Testis (tissue), 2 donors: ENCODE measurements at regions not wholly inside any gene's neighbourhood (a gene's known extent, or its start where the extent isn't known, plus 50 kb on each side); places are given as distances from the start of the nearest gene placed in this dataset.

Experiments used
- DNase-seq: peaks from one replicate; pipeline ENCODE4 v3.0.0-alpha.2; 2019
- H3K27ac ChIP-seq, 2 donors: fragments of 200-600 bp; sonication (generic); one replicate each; pipeline ENCODE4 v1.5.1; 2019
- H3K27me3 ChIP-seq: fragments of 200-600 bp; sonication (generic); one replicate; pipeline ENCODE4 v1.5.1; 2019
- H3K36me3 ChIP-seq: fragments of 200-600 bp; sonication (generic); one replicate; pipeline ENCODE4 v1.5.1; 2017; ENCODE audit warnings: low read depth; ENCODE audit errors: missing control alignments
- H3K4me1 ChIP-seq: fragments of 200-600 bp; sonication (generic); one replicate; pipeline ENCODE4 v1.5.1; 2019
- H3K4me3 ChIP-seq, 2 donors: fragments of 200-600 bp; sonication (generic); one replicate each; pipeline ENCODE4 v1.5.1; 2017 to 2019
- H3K9me3 ChIP-seq: fragments of 200-600 bp; sonication (generic); one replicate; pipeline ENCODE4 v1.5.1; 2017
- CTCF ChIP-seq, 3 experiments: fragments of 450-650 bp in 2 of 3; fragments of 200-600 bp in 1 of 3; sonication (generic) in 1 of 3; IDR thresholded peaks; one replicate each; pipeline ENCODE4 v1.5.1; 2016 to 2019; ENCODE audit warnings: antibody characterized with exemption in 3 of 3, mild to moderate bottlenecking in 2 of 3, moderate library complexity in 1 of 3
- POLR2A ChIP-seq: fragments of 450-650 bp; IDR thresholded peaks from one replicate; pipeline ENCODE4 v1.6.1; 2017; ENCODE audit warnings: antibody characterized with exemption, mild to moderate bottlenecking, moderate library complexity
- WGBS, 2 donors: methylation state at CpG; one replicate each; pipeline ENCODE4 v1.1.5; 2018; 5-methylcytosine and 5-hydroxymethylcytosine counted together
- intact Hi-C: fragments of 100-400 bp; cut with DNase I; formaldehyde crosslinking; loops from one replicate; pipeline ENCODE4 v1.15.1; 2023; ENCODE audit warnings: low total_unique reads

- H3K36me3 ChIP-seq: no peaks in the 10 kb centered on the region
- no peak for DNase-seq
- no peak overlapping the region for H3K4me3 ChIP-seq
- TF ChIP-seq CTCF (IDR thresholded peaks at IDR 0.05) (no peak), POLR2A (no peak)
- no peaks in the 10 kb centered on the region for H3K9me3 ChIP-seq
- H3K4me1 ChIP-seq: peaks cover 5% of the 10 kb centered on the region
- H3K27me3 ChIP-seq: no peaks in the 10 kb centered on the region
- 88 to 92% methylated on average over 16 of the region's 16 CpGs for WGBS, 2 donors
- intact Hi-C loops: no loop called here
- no peak overlapping the region for H3K27ac ChIP-seq
Observed at GRCh38 chr12:130109062-130109945, 53.0 kb upstream of the FZD10 start.

- Histone ChIP-seq H3K4me3 (no peak overlapping the region), H3K9me3 (no peaks in the 10 kb centered on the region), H3K4me1 (no peaks in the 10 kb centered on the region), H3K27me3 (no peaks in the 10 kb centered on the region), H3K27ac (no peak overlapping the region), H3K36me3 (no peaks in the 10 kb centered on the region)
- TF ChIP-seq POLR2A (no peak), CTCF (IDR thresholded peaks at IDR 0.05) (no peak)
- no peak for DNase-seq
- 60% methylated on average over 8 of the region's 8 CpGs for WGBS, 2 donors
- intact Hi-C loops: no loop called here
Observed at GRCh38 chr12:130110914-130111313, 51.4 kb upstream of the FZD10 start.

- WGBS, 2 donors: 87 to 94% methylated on average over 6 of the region's 6 CpGs
- Histone ChIP-seq H3K4me1 (no peaks in the 10 kb centered on the region), H3K9me3 (no peaks in the 10 kb centered on the region), H3K27ac (no peak overlapping the region), H3K36me3 (no peaks in the 10 kb centered on the region), H3K27me3 (no peaks in the 10 kb centered on the region), H3K4me3 (no peak overlapping the region)
- intact Hi-C loops: no loop called here
- TF ChIP-seq POLR2A: no peak
- no peak for TF ChIP-seq CTCF (IDR thresholded peaks at IDR 0.05)
- no peak for DNase-seq
Observed at GRCh38 chr12:130111965-130112496, 50.2 kb upstream of the FZD10 start.
